ENCODE measurements at regions not wholly inside any gene's neighbourhood (a gene's known extent, or its start where the extent isn't known, plus 50 kb on each side); places are given as distances from the start of the nearest gene placed in this dataset.

- no peak for TF ChIP-seq POLR2A (IDR thresholded peaks at IDR 0.05)
- TF ChIP-seq POLR2AphosphoS5 (IDR thresholded peaks at IDR 0.05), result no peak
Measured at GRCh38 chr6:134532694-134533624, 215.0 kb upstream of the SGK1 start.

Data from prostate gland (tissue), 1 donor.